GM23248 (cell line): ENCODE measurements at regions not wholly inside any gene's neighbourhood (a gene's known extent, or its start where the extent isn't known, plus 50 kb on each side); places are given as distances from the start of the nearest gene placed in this dataset.

Source experiments
- DNase-seq: peaks from one replicate; pipeline ENCODE4 v3.0.0-alpha.2; 2015
- H2AFZ ChIP-seq: fragments of 200-600 bp; sonication (generic); 2 replicates; pipeline ENCODE4 v1.6.1; 2016; ENCODE audit warnings: antibody characterized with exemption
- H3F3A ChIP-seq: fragments of 200-600 bp; sonication (generic); 2 replicates; pipeline ENCODE4 v1.6.1; 2016; ENCODE audit warnings: mild to moderate bottlenecking, antibody characterized with exemption, mixed run types; ENCODE audit not compliant: insufficient read depth
- H3K27ac ChIP-seq: fragments of 200-600 bp; sonication (generic); 2 replicates; pipeline ENCODE4 v1.5.1; 2016; ENCODE audit warnings: mild to moderate bottlenecking
- H3K27me3 ChIP-seq: fragments of 200-600 bp; sonication (generic); replicated peaks from 2 replicates; pipeline ENCODE4 v1.6.1; 2016; ENCODE audit warnings: mild to moderate bottlenecking; ENCODE audit not compliant: insufficient read depth
- H3K36me3 ChIP-seq: fragments of 200-600 bp; sonication (generic); 2 replicates; pipeline ENCODE4 v1.6.1; 2016; ENCODE audit warnings: low read depth, mild to moderate bottlenecking
- H3K4me1 ChIP-seq: fragments of 200-600 bp; sonication (generic); 2 replicates; pipeline ENCODE4 v1.6.1; 2016; ENCODE audit warnings: mild to moderate bottlenecking; ENCODE audit not compliant: insufficient read depth
- H3K4me2 ChIP-seq: fragments of 200-600 bp; sonication (generic); one replicate; pipeline ENCODE4 v1.6.1; 2016; ENCODE audit warnings: mild to moderate bottlenecking; ENCODE audit not compliant: unreplicated experiment
- H3K4me3 ChIP-seq: fragments of 200-600 bp; sonication (generic); 2 replicates; pipeline ENCODE4 v1.5.1; 2016; ENCODE audit warnings: mild to moderate bottlenecking
- H3K79me2 ChIP-seq: fragments of 200-600 bp; sonication (generic); 2 replicates; pipeline ENCODE4 v1.6.1; 2016; ENCODE audit warnings: mild to moderate bottlenecking; ENCODE audit not compliant: insufficient read depth
- H3K9ac ChIP-seq: fragments of 200-600 bp; sonication (generic); 2 replicates; pipeline ENCODE4 v1.6.1; 2016; ENCODE audit warnings: mild to moderate bottlenecking
- H3K9me2 ChIP-seq: fragments of 200-600 bp; sonication (generic); 2 replicates; pipeline ENCODE4 v1.6.1; 2016; ENCODE audit warnings: mixed run types, mild to moderate bottlenecking, moderate library complexity; ENCODE audit not compliant: insufficient read depth
- H3K9me3 ChIP-seq: fragments of 200-600 bp; sonication (generic); one replicate; pipeline ENCODE4 v1.6.1; 2017; ENCODE audit warnings: low read depth
- H4K20me1 ChIP-seq: fragments of 200-600 bp; sonication (generic); 2 replicates; pipeline ENCODE4 v1.6.0; 2016; ENCODE audit not compliant: insufficient read depth
- EZH2 ChIP-seq: fragments of 200-600 bp; sonication (generic); IDR thresholded peaks from 2 replicates; pipeline ENCODE4 v1.6.1; 2018; ENCODE audit warnings: antibody characterized with exemption, mild to moderate bottlenecking; ENCODE audit not compliant: insufficient read depth, poor library complexity, severe bottlenecking
- EZH2phosphoT487 ChIP-seq: fragments of 200-600 bp; sonication (generic); IDR thresholded peaks from 2 replicates; pipeline ENCODE4 v1.6.1; 2018; ENCODE audit warnings: antibody characterized with exemption, moderate library complexity, mild to moderate bottlenecking, low read depth; ENCODE audit not compliant: insufficient read depth
- WGBS, 2 experiments: methylation state at CpG; one replicate each; pipeline ENCODE4 v1.1.6; 2015 to 2017; ENCODE audit warnings: low lambda C conversion rate in 2 of 2, low coverage in 1 of 2; ENCODE audit errors: missing lambda C conversion rate in 2 of 2; 5-methylcytosine and 5-hydroxymethylcytosine counted together
- in situ Hi-C: fragments of 300-500 bp; cut with MboI; formaldehyde crosslinking; loops from 2 replicates; pipeline ENCODE4 v1.15.0; 2020

GRCh38 chr16:49093939-49094338 lies 187.7 kb downstream of the CBLN1 start:
- H3K27ac ChIP-seq = no peak overlapping the region
- no peak overlapping the region for H3K4me2 ChIP-seq
- H3K9me3 ChIP-seq = no peaks in the 10 kb centered on the region
- no peak for TF ChIP-seq EZH2
- no peak for TF ChIP-seq EZH2phosphoT487
- in situ Hi-C loops = no loop called here
- no peak for DNase-seq
- H3K27me3 ChIP-seq = no peaks in the 10 kb centered on the region
- no peak overlapping the region for H3K4me3 ChIP-seq
- 4 to 10% methylated on average over 2 of the region's 2 CpGs for WGBS, 2 experiments
- no peak overlapping the region for H3K9ac ChIP-seq
- H3F3A ChIP-seq = no peaks in the 10 kb centered on the region
- H4K20me1 ChIP-seq = no peaks in the 10 kb centered on the region
- no peaks in the 10 kb centered on the region for H3K9me2 ChIP-seq
- H3K4me1 ChIP-seq = no peaks in the 10 kb centered on the region
- no peaks in the 10 kb centered on the region for H3K79me2 ChIP-seq
- no peaks in the 10 kb centered on the region for H3K36me3 ChIP-seq
- H2AFZ ChIP-seq = no peak overlapping the region

GRCh38 chr16:49092704-49093103 lies 188.9 kb downstream of the CBLN1 start:
- no peak overlapping the region for H2AFZ ChIP-seq
- H3K27ac ChIP-seq = no peak overlapping the region
- no peaks in the 10 kb centered on the region for H3K36me3 ChIP-seq
- H3K4me1 ChIP-seq = no peaks in the 10 kb centered on the region
- H3K9ac ChIP-seq = no peak overlapping the region
- TF ChIP-seq EZH2phosphoT487 = no peak
- TF ChIP-seq EZH2 = no peak
- H3F3A ChIP-seq = no peaks in the 10 kb centered on the region
- DNase-seq = no peak
- no peaks in the 10 kb centered on the region for H3K9me3 ChIP-seq
- no peaks in the 10 kb centered on the region for H3K27me3 ChIP-seq
- in situ Hi-C loops = no loop called here
- H3K4me3 ChIP-seq = no peak overlapping the region
- H3K9me2 ChIP-seq = no peaks in the 10 kb centered on the region
- H3K79me2 ChIP-seq = no peaks in the 10 kb centered on the region
- 3 to 6% methylated on average over 2 of the region's 2 CpGs for WGBS, 2 experiments
- no peak overlapping the region for H3K4me2 ChIP-seq
- no peaks in the 10 kb centered on the region for H4K20me1 ChIP-seq

- no peak overlapping the region for H3K9ac ChIP-seq
- no peaks in the 10 kb centered on the region for H3F3A ChIP-seq
- no peaks in the 10 kb centered on the region for H3K36me3 ChIP-seq
- no peak for DNase-seq
- no peaks in the 10 kb centered on the region for H3K9me3 ChIP-seq
- H2AFZ ChIP-seq = no peak overlapping the region
- 3 to 15% methylated on average over 2 of the region's 2 CpGs for WGBS, 2 experiments
- in situ Hi-C loops = no loop called here
- H3K4me1 ChIP-seq = no peaks in the 10 kb centered on the region
- H3K27ac ChIP-seq = no peak overlapping the region
- H3K9me2 ChIP-seq = no peaks in the 10 kb centered on the region
- no peaks in the 10 kb centered on the region for H4K20me1 ChIP-seq
- no peak overlapping the region for H3K4me3 ChIP-seq
- H3K4me2 ChIP-seq = no peak overlapping the region
- no peaks in the 10 kb centered on the region for H3K27me3 ChIP-seq
- TF ChIP-seq EZH2phosphoT487 (no peak), EZH2 (no peak)
- no peaks in the 10 kb centered on the region for H3K79me2 ChIP-seq
Measured at GRCh38 chr16:49089533-49089932, 192.1 kb downstream of the CBLN1 start.

- no peaks in the 10 kb centered on the region for H3K27me3 ChIP-seq
- no peak overlapping the region for H3K4me3 ChIP-seq
- in situ Hi-C loops = no loop called here
- H3K9ac ChIP-seq = no peak overlapping the region
- H3K36me3 ChIP-seq = no peaks in the 10 kb centered on the region
- H3F3A ChIP-seq = no peaks in the 10 kb centered on the region
- no peaks in the 10 kb centered on the region for H3K9me3 ChIP-seq
- no peaks in the 10 kb centered on the region for H3K4me1 ChIP-seq
- H2AFZ ChIP-seq = no peak overlapping the region
- H3K79me2 ChIP-seq = no peaks in the 10 kb centered on the region
- no peak overlapping the region for H3K4me2 ChIP-seq
- WGBS, 2 experiments = 10 to 12% methylated on average over 4 of the region's 4 CpGs
- no peaks in the 10 kb centered on the region for H4K20me1 ChIP-seq
- TF ChIP-seq EZH2 = no peak
- no peak for TF ChIP-seq EZH2phosphoT487
- H3K27ac ChIP-seq = no peak overlapping the region
- no peak for DNase-seq
- no peaks in the 10 kb centered on the region for H3K9me2 ChIP-seq
Measured at GRCh38 chr16:49089039-49089438, 192.6 kb downstream of the CBLN1 start.

GRCh38 chr16:49085686-49086085 lies 196.0 kb downstream of the CBLN1 start:
- Histone ChIP-seq H3K9me2 (no peaks in the 10 kb centered on the region), H4K20me1 (no peaks in the 10 kb centered on the region), H3K36me3 (no peaks in the 10 kb centered on the region), H3F3A (no peaks in the 10 kb centered on the region), H3K9me3 (no peaks in the 10 kb centered on the region), H3K4me2 (no peak overlapping the region), H3K4me1 (no peaks in the 10 kb centered on the region), H2AFZ (no peak overlapping the region), H3K9ac (no peak overlapping the region), H3K27me3 (no peaks in the 10 kb centered on the region), H3K27ac (no peak overlapping the region), H3K79me2 (no peaks in the 10 kb centered on the region), H3K4me3 (no peak overlapping the region)
- TF ChIP-seq EZH2phosphoT487 (no peak), EZH2 (no peak)
- no peak for DNase-seq
- WGBS, 2 experiments = 16 to 20% methylated on average over 2 of the region's 2 CpGs
- in situ Hi-C loops = no loop called here
